Right lobe of liver (tissue), 4 donors: ENCODE measurements at regions not wholly inside any gene's neighbourhood (a gene's known extent, or its start where the extent isn't known, plus 50 kb on each side); places are given as distances from the start of the nearest gene placed in this dataset.

Experiments
- CTCF ChIP-seq, 4 donors: fragments of 200-600 bp in 3 of 4; fragments of 450-650 bp in 1 of 4; IDR thresholded peaks; one replicate each; pipeline versions ENCODE4 v1.5.1 to v1.8.0; 2016 to 2022; ENCODE audit warnings: antibody characterized with exemption in 4 of 4, mild to moderate bottlenecking in 2 of 4
- POLR2A ChIP-seq: fragments of 450-650 bp; IDR thresholded peaks from one replicate; pipeline ENCODE4 v1.6.1; 2017; ENCODE audit warnings: antibody characterized with exemption, mild to moderate bottlenecking
- donor health status: DM: no; HTN: no; CAD: no.
- donor health status: DM: no; HTN: no; CAD: no.
- donor health status: DM: no; HTN: yes; CAD: no.

- TF ChIP-seq CTCF (IDR thresholded peaks at IDR 0.05), result no peak
- TF ChIP-seq POLR2A, result no peak
These were observed 93.2 kb upstream of the ZNF184 start for GRCh38 chr6:27565839-27566779.
